IMR-90 (cell line): ENCODE measurements at regions not wholly inside any gene's neighbourhood (a gene's known extent, or its start where the extent isn't known, plus 50 kb on each side); places are given as distances from the start of the nearest gene placed in this dataset.

Experiments used
- ATAC-seq: fragments of 200-7000 bp; cut with Tn5 transposase; 2 replicates; pipeline ENCODE4 v1.9.1; 2020; ENCODE audit warnings: low read depth, mild to moderate bottlenecking, moderate library complexity
- BruUV-seq: library from RNA; stranded (reverse); fragments of 400-500 nt; replicated peaks from 2 replicates; lab custom pipeline; 2021; lab: Mats Ljungman, UMichigan
- CTCF ChIA-PET: fragments of 300-600 bp; formaldehyde crosslinking; extraction: SDS; loops from one replicate; lab custom pipeline; 2021; ENCODE audit warnings: antibody characterized with exemption; lab: Yijun Ruan, JAX
- POLR2A ChIA-PET: fragments of 300-600 bp; sonication (Branson Sonifier 250); formaldehyde crosslinking; loops from one replicate; lab custom pipeline; 2022; ENCODE audit warnings: antibody characterized with exemption; ENCODE audit not compliant: unreplicated experiment; lab: Charles Lee
- DNase-seq: peaks from one replicate; pipeline ENCODE4 v3.0.0; 2013
- H2AFZ ChIP-seq: replicated peaks from 2 replicates; pipeline ENCODE3; 2013; ENCODE audit warnings: low read length, mild to moderate bottlenecking; ENCODE audit not compliant: poor library complexity
- H2AK5ac ChIP-seq: 2 replicates; pipeline ENCODE4 v1.6.1; 2013; ENCODE audit warnings: low read depth, low read length, inconsistent platforms
- H2AK9ac ChIP-seq: replicated peaks from 2 replicates; pipeline ENCODE3; 2013; ENCODE audit warnings: mild to moderate bottlenecking, low read depth, low read length, moderate library complexity; ENCODE audit not compliant: poor library complexity
- H2BK120ac ChIP-seq: 2 replicates; pipeline ENCODE4 v1.6.1; 2013; ENCODE audit warnings: low read depth, low read length, inconsistent platforms
- H2BK15ac ChIP-seq: 3 replicates; pipeline ENCODE4 v1.6.1; 2013; ENCODE audit warnings: low read depth, low read length, inconsistent platforms
- H2BK20ac ChIP-seq: 2 replicates; pipeline ENCODE4 v1.6.1; 2013; ENCODE audit warnings: low read depth, mild to moderate bottlenecking, inconsistent platforms, low read length, moderate library complexity
- H2BK5ac ChIP-seq: 2 replicates; pipeline ENCODE4 v1.6.1; 2013; ENCODE audit warnings: mild to moderate bottlenecking, low read depth, low read length, inconsistent platforms; ENCODE audit not compliant: poor library complexity, severe bottlenecking
- H3K14ac ChIP-seq: replicated peaks from 2 replicates; pipeline ENCODE4 v1.6.1; 2013; ENCODE audit warnings: low read depth, low read length, inconsistent platforms
- H3K18ac ChIP-seq: 2 replicates; pipeline ENCODE4 v1.6.1; 2013; ENCODE audit warnings: low read depth, low read length, control low read depth
- H3K23ac ChIP-seq: 2 replicates; pipeline ENCODE4 v1.6.1; 2013; ENCODE audit warnings: low read depth, low read length, inconsistent platforms
- H3K27ac ChIP-seq: 2 replicates; pipeline ENCODE4 v1.5.1; 2013; ENCODE audit warnings: mild to moderate bottlenecking, control low read depth, low read length; ENCODE audit not compliant: insufficient read depth
- H3K27me3 ChIP-seq: 2 replicates; pipeline ENCODE4 v1.6.1; 2013; ENCODE audit warnings: low read length; ENCODE audit not compliant: control insufficient read depth, insufficient read depth
- H3K36me3 ChIP-seq: 2 replicates; pipeline ENCODE4 v1.6.1; 2013; ENCODE audit warnings: low read length, mixed read lengths; ENCODE audit not compliant: control insufficient read depth, insufficient read depth
- H3K4ac ChIP-seq: 2 replicates; pipeline ENCODE4 v1.6.1; 2013; ENCODE audit warnings: low read depth, low read length, inconsistent platforms
- H3K4me1 ChIP-seq: 2 replicates; pipeline ENCODE4 v1.6.1; 2013; ENCODE audit warnings: low read length, mixed read lengths; ENCODE audit not compliant: control insufficient read depth, insufficient read depth
- H3K4me2 ChIP-seq: 2 replicates; pipeline ENCODE4 v1.6.1; 2013; ENCODE audit warnings: low read depth, mild to moderate bottlenecking, control low read depth, low read length, moderate library complexity
- H3K4me3 ChIP-seq: 2 replicates; pipeline ENCODE4 v1.5.1; 2013; ENCODE audit warnings: low read depth, mild to moderate bottlenecking, control low read depth, low read length, moderate library complexity; ENCODE audit not compliant: insufficient read depth
- H3K56ac ChIP-seq: 2 replicates; pipeline ENCODE4 v1.6.1; 2013; ENCODE audit warnings: low read length, inconsistent platforms; ENCODE audit not compliant: insufficient read depth; ENCODE audit errors: extremely low read depth
- H3K79me1 ChIP-seq, 2 experiments: 2 replicates each; pipeline ENCODE4 v1.6.1; 2013; ENCODE audit warnings: low read length in 2 of 2, inconsistent platforms in 1 of 2, low read depth in 1 of 2
- H3K9ac ChIP-seq: 2 replicates; pipeline ENCODE4 v1.6.1; 2013; ENCODE audit warnings: low read depth, low read length, control low read depth
- H3K9me1 ChIP-seq: 2 replicates; pipeline ENCODE4 v1.6.1; 2013; ENCODE audit warnings: low read length, inconsistent platforms; ENCODE audit not compliant: insufficient read depth
- H3K9me3 ChIP-seq: 2 replicates; pipeline ENCODE4 v1.6.1; 2013; ENCODE audit warnings: low read length; ENCODE audit not compliant: control insufficient read depth, insufficient read depth
- H4K20me1 ChIP-seq: 2 replicates; pipeline ENCODE4 v1.6.1; 2013; ENCODE audit warnings: low read length, inconsistent platforms; ENCODE audit not compliant: insufficient read depth
- H4K5ac ChIP-seq: 2 replicates; pipeline ENCODE4 v1.6.1; 2013; ENCODE audit warnings: mild to moderate bottlenecking, low read depth, low read length, control low read depth
- H4K8ac ChIP-seq, 2 experiments: 2 replicates each; pipeline ENCODE4 v1.6.1; 2013; ENCODE audit warnings: low read depth in 2 of 2, low read length in 2 of 2, control low read depth in 1 of 2, inconsistent platforms in 1 of 2
- H4K91ac ChIP-seq: 2 replicates; pipeline ENCODE4 v1.6.1; 2013; ENCODE audit warnings: low read depth, low read length, inconsistent platforms; ENCODE audit not compliant: insufficient read depth
- BHLHE40 ChIP-seq: fragments of 150-350 bp; IDR thresholded peaks from 2 replicates; pipeline ENCODE4 v1.6.1; 2016; ENCODE audit warnings: mild to moderate bottlenecking, low read depth, low read length
- CEBPB ChIP-seq: IDR thresholded peaks from 2 replicates; pipeline ENCODE4 v1.6.1; 2012; ENCODE audit warnings: low read depth, low read length, improper control_type of control experiment
- MAFK ChIP-seq: IDR thresholded peaks from 2 replicates; pipeline ENCODE4 v1.6.1; 2012; ENCODE audit warnings: low read depth, low read length, improper control_type of control experiment
- MAZ ChIP-seq: IDR thresholded peaks from 2 replicates; pipeline ENCODE4 v1.6.1; 2012; ENCODE audit warnings: low read depth, mild to moderate bottlenecking, low read length, improper control_type of control experiment, moderate library complexity, borderline replicate concordance
- MXI1 ChIP-seq: IDR thresholded peaks from 2 replicates; pipeline ENCODE4 v1.6.1; 2012; ENCODE audit warnings: low read depth, mild to moderate bottlenecking, low read length, moderate library complexity, borderline replicate concordance
- NFE2L2 ChIP-seq: fragments of 150-350 bp; IDR thresholded peaks from 2 replicates; pipeline ENCODE4 v1.6.1; 2016; ENCODE audit warnings: low read depth, mild to moderate bottlenecking, low read length
- POLR2A ChIP-seq: IDR thresholded peaks from 2 replicates; pipeline ENCODE4 v1.6.1; 2012; ENCODE audit warnings: mild to moderate bottlenecking, low read depth, low read length
- RAD21 ChIP-seq: IDR thresholded peaks from 2 replicates; pipeline ENCODE4 v1.6.1; 2012; ENCODE audit warnings: low read length, improper control_type of control experiment
- WGBS, 2 experiments: methylation state at CpG; one replicate each; pipeline versions ENCODE4 v1.1.5 to v1.1.7; 2013; ENCODE audit warnings: missing lambda C conversion rate in 2 of 2; ENCODE audit not compliant: insufficient read length in 1 of 2; ENCODE audit errors: extremely low coverage in 2 of 2; 5-methylcytosine and 5-hydroxymethylcytosine counted together
- dilution Hi-C: fragments of 300-500 bp; cut with HindIII; formaldehyde crosslinking; loops from one replicate; pipeline ENCODE4 v1.14.3; 2018; ENCODE audit warnings: low sequenced_read_pairs; ENCODE audit not compliant: unreplicated experiment
- in situ Hi-C: fragments of 300-500 bp; cut with MboI; formaldehyde crosslinking; loops from 3 replicates; pipeline ENCODE4 v1.14.3; 2019; ENCODE audit warnings: low sequenced_read_pairs, inconsistent platforms, mixed read lengths
- intact Hi-C: fragments of 100-400 bp; cut with micrococcal nuclease; formaldehyde crosslinking; loops from 2 replicates; pipeline ENCODE4 v1.10.0; 2022
- TF ChIP-seq, protein P1 (sequence below): fragments of 150-350 bp; IDR thresholded peaks from 2 replicates; pipeline ENCODE4 v1.6.1; 2017; ENCODE audit warnings: mild to moderate bottlenecking, antibody characterized with exemption, low read length, low read depth

DNA sequence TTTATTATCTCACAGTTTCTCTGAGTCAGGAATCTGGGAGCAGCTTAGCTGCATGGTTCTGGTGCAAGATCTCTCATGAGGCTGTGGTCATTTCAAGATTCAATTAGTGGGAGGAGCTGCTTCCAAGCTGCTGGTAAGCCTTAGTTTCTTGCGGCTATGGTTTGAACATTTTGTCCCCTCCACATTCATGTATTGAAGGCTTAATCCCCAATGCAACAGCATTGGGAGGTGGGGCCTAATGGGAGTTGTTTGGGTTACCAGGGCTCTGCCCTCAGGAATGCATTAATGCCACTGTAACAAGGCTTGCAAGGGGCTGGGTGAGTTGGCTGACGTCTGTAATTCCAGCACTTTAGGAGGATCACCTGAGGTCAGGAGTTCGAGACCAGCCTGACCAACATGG lies 272.9 kb downstream of the UTP18 start:
- Histone ChIP-seq H2BK5ac (no peak overlapping the region), H3K18ac (no peak overlapping the region), H2BK20ac (no peak overlapping the region), H4K8ac (no peak overlapping the region), H3K56ac (no peak overlapping the region), H4K20me1 (no peaks in the 10 kb centered on the region), H4K5ac (no peak overlapping the region), H3K4ac (no peak overlapping the region), H3K23ac (no peak overlapping the region), H2BK15ac (no peak overlapping the region), H4K91ac (no peak overlapping the region), H2AFZ (no peak overlapping the region), H3K4me2 (no peak overlapping the region), H3K14ac (no peak overlapping the region), H3K4me3 (no peak overlapping the region), H2AK9ac (no peak overlapping the region), H3K27me3 (no peaks in the 10 kb centered on the region), H3K36me3 (no peaks in the 10 kb centered on the region), H3K27ac (no peak overlapping the region), H3K4me1 (no peaks in the 10 kb centered on the region), H3K9me3 (peaks cover under 1% of the 10 kb centered on the region; the same call in 1 of the 2 replicates), H3K9me1 (no peaks in the 10 kb centered on the region), H3K9ac (no peak overlapping the region), H2BK120ac (no peak overlapping the region), H3K79me1 (no peaks in the 10 kb centered on the region), H2AK5ac (no peak overlapping the region)
- no peak for TF ChIP-seq BHLHE40
- TF ChIP-seq MXI1, result no peak
- TF ChIP-seq MAFK, result no peak
- no peak for TF ChIP-seq CEBPB
- no peak for TF ChIP-seq POLR2A
- TF ChIP-seq, protein P1, sequence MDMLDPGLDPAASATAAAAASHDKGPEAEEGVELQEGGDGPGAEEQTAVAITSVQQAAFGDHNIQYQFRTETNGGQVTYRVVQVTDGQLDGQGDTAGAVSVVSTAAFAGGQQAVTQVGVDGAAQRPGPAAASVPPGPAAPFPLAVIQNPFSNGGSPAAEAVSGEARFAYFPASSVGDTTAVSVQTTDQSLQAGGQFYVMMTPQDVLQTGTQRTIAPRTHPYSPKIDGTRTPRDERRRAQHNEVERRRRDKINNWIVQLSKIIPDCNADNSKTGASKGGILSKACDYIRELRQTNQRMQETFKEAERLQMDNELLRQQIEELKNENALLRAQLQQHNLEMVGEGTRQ, result no peak
- no peak for TF ChIP-seq NFE2L2
- TF ChIP-seq RAD21, result no peak
- TF ChIP-seq MAZ, result no peak
- dilution Hi-C loops (no loop called here), in situ Hi-C loops (loop anchor here (10.0 kb wide), 1 partner anchor 238 kb away; no protein-coding TSS in a partner anchor), intact Hi-C loops (no loop called here)
- WGBS, 2 experiments, result no CpG with 5 or more reads among the region's 3 CpGs
- DNase-seq, result no peak
- CTCF ChIA-PET, result no interaction called here
- POLR2A ChIA-PET, result no interaction called here
- ATAC-seq, result no peak
- no TSS peak for BruUV-seq
